ENCODE measurements at regions not wholly inside any gene's neighbourhood (a gene's known extent, or its start where the extent isn't known, plus 50 kb on each side); places are given as distances from the start of the nearest gene placed in this dataset.

DNA sequence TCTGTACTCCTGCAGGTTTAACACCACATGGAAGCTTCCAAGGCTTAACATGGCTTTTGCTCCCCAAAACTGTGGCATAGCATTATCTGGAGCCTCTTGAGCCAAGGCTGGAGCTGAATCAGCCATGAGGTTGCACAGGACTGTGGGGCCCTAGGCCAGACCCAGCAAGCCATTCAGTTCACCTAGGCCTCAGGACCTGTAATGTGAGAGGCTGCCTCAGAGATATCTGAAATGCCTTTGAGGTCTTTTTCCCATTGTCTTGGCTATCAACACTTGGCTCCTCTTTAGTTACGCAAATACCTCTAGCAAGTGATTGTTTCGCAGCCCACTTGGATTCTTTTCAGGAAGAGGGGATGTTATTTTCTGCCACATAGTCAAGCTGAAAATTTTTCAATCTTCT lies 72.0 kb downstream of the VPREB1 start:
- TF ChIP-seq, protein P1, sequence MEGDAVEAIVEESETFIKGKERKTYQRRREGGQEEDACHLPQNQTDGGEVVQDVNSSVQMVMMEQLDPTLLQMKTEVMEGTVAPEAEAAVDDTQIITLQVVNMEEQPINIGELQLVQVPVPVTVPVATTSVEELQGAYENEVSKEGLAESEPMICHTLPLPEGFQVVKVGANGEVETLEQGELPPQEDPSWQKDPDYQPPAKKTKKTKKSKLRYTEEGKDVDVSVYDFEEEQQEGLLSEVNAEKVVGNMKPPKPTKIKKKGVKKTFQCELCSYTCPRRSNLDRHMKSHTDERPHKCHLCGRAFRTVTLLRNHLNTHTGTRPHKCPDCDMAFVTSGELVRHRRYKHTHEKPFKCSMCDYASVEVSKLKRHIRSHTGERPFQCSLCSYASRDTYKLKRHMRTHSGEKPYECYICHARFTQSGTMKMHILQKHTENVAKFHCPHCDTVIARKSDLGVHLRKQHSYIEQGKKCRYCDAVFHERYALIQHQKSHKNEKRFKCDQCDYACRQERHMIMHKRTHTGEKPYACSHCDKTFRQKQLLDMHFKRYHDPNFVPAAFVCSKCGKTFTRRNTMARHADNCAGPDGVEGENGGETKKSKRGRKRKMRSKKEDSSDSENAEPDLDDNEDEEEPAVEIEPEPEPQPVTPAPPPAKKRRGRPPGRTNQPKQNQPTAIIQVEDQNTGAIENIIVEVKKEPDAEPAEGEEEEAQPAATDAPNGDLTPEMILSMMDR (IDR thresholded peaks at IDR 0.05; ENCODE audit: low read depth, low read length, missing input control) = no peak
- TF ChIP-seq, protein P2, sequence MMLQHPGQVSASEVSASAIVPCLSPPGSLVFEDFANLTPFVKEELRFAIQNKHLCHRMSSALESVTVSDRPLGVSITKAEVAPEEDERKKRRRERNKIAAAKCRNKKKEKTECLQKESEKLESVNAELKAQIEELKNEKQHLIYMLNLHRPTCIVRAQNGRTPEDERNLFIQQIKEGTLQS (IDR thresholded peaks at IDR 0.05) = no peak
- TF ChIP-seq, protein P3, sequence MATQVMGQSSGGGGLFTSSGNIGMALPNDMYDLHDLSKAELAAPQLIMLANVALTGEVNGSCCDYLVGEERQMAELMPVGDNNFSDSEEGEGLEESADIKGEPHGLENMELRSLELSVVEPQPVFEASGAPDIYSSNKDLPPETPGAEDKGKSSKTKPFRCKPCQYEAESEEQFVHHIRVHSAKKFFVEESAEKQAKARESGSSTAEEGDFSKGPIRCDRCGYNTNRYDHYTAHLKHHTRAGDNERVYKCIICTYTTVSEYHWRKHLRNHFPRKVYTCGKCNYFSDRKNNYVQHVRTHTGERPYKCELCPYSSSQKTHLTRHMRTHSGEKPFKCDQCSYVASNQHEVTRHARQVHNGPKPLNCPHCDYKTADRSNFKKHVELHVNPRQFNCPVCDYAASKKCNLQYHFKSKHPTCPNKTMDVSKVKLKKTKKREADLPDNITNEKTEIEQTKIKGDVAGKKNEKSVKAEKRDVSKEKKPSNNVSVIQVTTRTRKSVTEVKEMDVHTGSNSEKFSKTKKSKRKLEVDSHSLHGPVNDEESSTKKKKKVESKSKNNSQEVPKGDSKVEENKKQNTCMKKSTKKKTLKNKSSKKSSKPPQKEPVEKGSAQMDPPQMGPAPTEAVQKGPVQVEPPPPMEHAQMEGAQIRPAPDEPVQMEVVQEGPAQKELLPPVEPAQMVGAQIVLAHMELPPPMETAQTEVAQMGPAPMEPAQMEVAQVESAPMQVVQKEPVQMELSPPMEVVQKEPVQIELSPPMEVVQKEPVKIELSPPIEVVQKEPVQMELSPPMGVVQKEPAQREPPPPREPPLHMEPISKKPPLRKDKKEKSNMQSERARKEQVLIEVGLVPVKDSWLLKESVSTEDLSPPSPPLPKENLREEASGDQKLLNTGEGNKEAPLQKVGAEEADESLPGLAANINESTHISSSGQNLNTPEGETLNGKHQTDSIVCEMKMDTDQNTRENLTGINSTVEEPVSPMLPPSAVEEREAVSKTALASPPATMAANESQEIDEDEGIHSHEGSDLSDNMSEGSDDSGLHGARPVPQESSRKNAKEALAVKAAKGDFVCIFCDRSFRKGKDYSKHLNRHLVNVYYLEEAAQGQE (IDR thresholded peaks at IDR 0.05) = no peak
- no peak for TF ChIP-seq TAF1 (conservative IDR thresholded peaks at IDR 0.05)
- TF ChIP-seq, protein P4, sequence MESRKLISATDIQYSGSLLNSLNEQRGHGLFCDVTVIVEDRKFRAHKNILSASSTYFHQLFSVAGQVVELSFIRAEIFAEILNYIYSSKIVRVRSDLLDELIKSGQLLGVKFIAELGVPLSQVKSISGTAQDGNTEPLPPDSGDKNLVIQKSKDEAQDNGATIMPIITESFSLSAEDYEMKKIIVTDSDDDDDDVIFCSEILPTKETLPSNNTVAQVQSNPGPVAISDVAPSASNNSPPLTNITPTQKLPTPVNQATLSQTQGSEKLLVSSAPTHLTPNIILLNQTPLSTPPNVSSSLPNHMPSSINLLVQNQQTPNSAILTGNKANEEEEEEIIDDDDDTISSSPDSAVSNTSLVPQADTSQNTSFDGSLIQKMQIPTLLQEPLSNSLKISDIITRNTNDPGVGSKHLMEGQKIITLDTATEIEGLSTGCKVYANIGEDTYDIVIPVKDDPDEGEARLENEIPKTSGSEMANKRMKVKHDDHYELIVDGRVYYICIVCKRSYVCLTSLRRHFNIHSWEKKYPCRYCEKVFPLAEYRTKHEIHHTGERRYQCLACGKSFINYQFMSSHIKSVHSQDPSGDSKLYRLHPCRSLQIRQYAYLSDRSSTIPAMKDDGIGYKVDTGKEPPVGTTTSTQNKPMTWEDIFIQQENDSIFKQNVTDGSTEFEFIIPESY (IDR thresholded peaks at IDR 0.05) = no peak
